MCF 10A (cell line): ENCODE measurements at regions not wholly inside any gene's neighbourhood (a gene's known extent, or its start where the extent isn't known, plus 50 kb on each side); places are given as distances from the start of the nearest gene placed in this dataset.

Source experiments
- BruUV-seq: library from RNA; stranded (reverse); fragments of 400-500 nt; replicated peaks from 2 replicates; lab custom pipeline; 2021; lab: Mats Ljungman, UMichigan
- CTCF ChIA-PET: fragments of 300-600 bp; sonication (Branson Sonifier 250); formaldehyde crosslinking; extraction: SDS; loops from one replicate; lab custom pipeline; 2021; ENCODE audit warnings: antibody characterized with exemption, inconsistent platforms; lab: Yijun Ruan, JAX
- POLR2A ChIA-PET: fragments of 300-600, 350-650 bp; sonication (Branson Sonifier 250); formaldehyde crosslinking; extraction: SDS; loops from one replicate; lab custom pipeline; 2020; ENCODE audit warnings: antibody characterized with exemption, inconsistent platforms; lab: Yijun Ruan, JAX
- DNase-seq: peaks from one replicate; pipeline ENCODE4 v3.0.0-alpha.2; 2018; ENCODE audit not compliant: unreplicated experiment
- H3K27ac Mint-ChIP-seq: one replicate; pipeline ENCODE4 v1.8.0; 2022; ENCODE audit warnings: mild to moderate bottlenecking, low read depth, mixed read lengths; ENCODE audit not compliant: unreplicated experiment
- H3K27me3 Mint-ChIP-seq: one replicate; pipeline ENCODE4 v1.8.0; 2022; ENCODE audit warnings: mixed read lengths; ENCODE audit not compliant: insufficient read depth, unreplicated experiment
- H3K36me3 Mint-ChIP-seq: one replicate; pipeline ENCODE4 v1.8.0; 2022; ENCODE audit warnings: mild to moderate bottlenecking, moderate library complexity, mixed read lengths; ENCODE audit not compliant: insufficient read depth, unreplicated experiment
- H3K4me1 Mint-ChIP-seq: one replicate; pipeline ENCODE4 v1.8.0; 2022; ENCODE audit warnings: mixed read lengths; ENCODE audit not compliant: insufficient read depth, unreplicated experiment
- H3K4me3 Mint-ChIP-seq: one replicate; pipeline ENCODE4 v1.8.0; 2022; ENCODE audit warnings: mild to moderate bottlenecking, moderate library complexity, mixed read lengths; ENCODE audit not compliant: unreplicated experiment
- H3K9me3 Mint-ChIP-seq: one replicate; pipeline ENCODE4 v1.8.0; 2022; ENCODE audit warnings: mixed read lengths; ENCODE audit not compliant: unreplicated experiment
- intact Hi-C: fragments of 100-400 bp; cut with micrococcal nuclease; formaldehyde crosslinking; loops from 2 replicates; pipeline ENCODE4 v1.14.1; 2022
- TF ChIP-seq, protein P1 (sequence below): fragments of 200-600 bp; IDR thresholded peaks from one replicate; pipeline ENCODE4 v1.8.0; 2022; ENCODE audit warnings: antibody characterized with exemption, mild to moderate bottlenecking; ENCODE audit not compliant: unreplicated experiment

DNA sequence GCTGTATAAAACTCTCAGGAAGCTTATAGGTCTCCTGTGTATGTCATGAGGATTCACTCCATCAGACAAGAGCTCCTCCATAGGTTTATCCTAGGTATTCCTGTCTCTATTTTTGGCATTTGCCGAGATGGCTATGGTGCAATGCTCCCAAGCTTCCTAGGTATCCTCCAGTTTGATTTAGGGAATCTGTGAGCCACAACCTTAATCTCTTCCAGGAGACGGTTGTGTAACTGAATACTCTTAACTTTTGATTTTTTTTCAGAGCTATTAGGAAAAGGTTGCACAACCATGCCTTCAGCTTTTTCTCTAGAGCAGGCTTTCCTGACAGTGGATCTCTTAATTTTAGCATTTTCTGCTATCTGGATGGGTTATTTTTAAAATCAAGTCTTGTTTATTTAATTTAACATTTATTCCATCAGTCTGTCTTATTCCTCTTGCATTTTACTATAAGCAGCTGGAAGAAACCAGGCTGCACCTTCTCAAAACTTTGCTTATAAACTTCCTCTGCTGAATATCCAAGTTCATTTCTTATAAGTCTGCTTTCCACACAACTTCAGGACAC lies 69.4 kb upstream of the BACE2 start:
- TF ChIP-seq, protein P1, sequence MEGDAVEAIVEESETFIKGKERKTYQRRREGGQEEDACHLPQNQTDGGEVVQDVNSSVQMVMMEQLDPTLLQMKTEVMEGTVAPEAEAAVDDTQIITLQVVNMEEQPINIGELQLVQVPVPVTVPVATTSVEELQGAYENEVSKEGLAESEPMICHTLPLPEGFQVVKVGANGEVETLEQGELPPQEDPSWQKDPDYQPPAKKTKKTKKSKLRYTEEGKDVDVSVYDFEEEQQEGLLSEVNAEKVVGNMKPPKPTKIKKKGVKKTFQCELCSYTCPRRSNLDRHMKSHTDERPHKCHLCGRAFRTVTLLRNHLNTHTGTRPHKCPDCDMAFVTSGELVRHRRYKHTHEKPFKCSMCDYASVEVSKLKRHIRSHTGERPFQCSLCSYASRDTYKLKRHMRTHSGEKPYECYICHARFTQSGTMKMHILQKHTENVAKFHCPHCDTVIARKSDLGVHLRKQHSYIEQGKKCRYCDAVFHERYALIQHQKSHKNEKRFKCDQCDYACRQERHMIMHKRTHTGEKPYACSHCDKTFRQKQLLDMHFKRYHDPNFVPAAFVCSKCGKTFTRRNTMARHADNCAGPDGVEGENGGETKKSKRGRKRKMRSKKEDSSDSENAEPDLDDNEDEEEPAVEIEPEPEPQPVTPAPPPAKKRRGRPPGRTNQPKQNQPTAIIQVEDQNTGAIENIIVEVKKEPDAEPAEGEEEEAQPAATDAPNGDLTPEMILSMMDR = no peak
- no TSS peak for BruUV-seq
- intact Hi-C loops = no loop called here
- H3K27me3 Mint-ChIP-seq = peaks cover 12% of the 10 kb centered on the region
- H3K36me3 Mint-ChIP-seq = no peaks in the 10 kb centered on the region
- H3K27ac Mint-ChIP-seq = no peak overlapping the region
- CTCF ChIA-PET = interaction anchor here (0.6 to 1.0 kb wide), 3 partner anchors 23 to 1232 kb away, joined by 3 to 7 read pairs (median 5); no protein-coding TSS in a partner anchor
- H3K4me3 Mint-ChIP-seq = no peak overlapping the region
- POLR2A ChIA-PET = no interaction called here
- no peaks in the 10 kb centered on the region for H3K4me1 Mint-ChIP-seq
- H3K9me3 Mint-ChIP-seq = peaks cover 11% of the 10 kb centered on the region
- DNase-seq = peak; percentile 18

GRCh38 chr21:41100826-41101550 lies 67.0 kb upstream of the BACE2 start:
- Mint-ChIP-seq H3K36me3 (no peaks in the 10 kb centered on the region), H3K27ac (no peak overlapping the region), H3K9me3 (peaks cover 19% of the 10 kb centered on the region), H3K4me1 (no peaks in the 10 kb centered on the region), H3K4me3 (no peak overlapping the region), H3K27me3 (peaks cover 25% of the 10 kb centered on the region)
- DNase-seq = no peak
- ChIA-PET POLR2A (no interaction called here), CTCF (interaction anchor here (0.6 to 0.8 kb wide), 2 partner anchors 182 to 257 kb away, joined by 3 read pairs; no protein-coding TSS in a partner anchor)
- intact Hi-C loops = no loop called here
- BruUV-seq = no TSS peak
- TF ChIP-seq, protein P1 = no peak

DNA sequence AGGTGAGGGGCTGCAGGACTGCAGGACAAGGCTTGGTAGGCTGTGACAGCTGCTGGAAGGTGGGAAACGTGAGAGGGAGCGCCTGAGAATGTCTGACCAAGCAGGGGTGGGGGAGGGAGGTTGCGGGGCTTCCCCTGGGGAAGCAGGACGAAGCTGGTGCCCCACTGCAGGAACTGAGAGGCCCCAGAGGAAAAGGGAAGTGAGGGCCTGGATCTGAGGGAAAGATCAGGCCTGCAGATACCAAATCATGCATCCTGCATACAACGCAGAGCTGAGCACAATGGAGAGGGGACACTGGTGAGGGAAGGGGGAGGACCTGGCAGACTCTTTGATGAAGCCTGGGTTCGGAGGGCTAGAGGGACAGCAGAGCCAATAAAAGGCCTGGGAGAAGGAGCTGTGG lies 65.7 kb upstream of the BACE2 start:
- TF ChIP-seq, protein P1 = no peak
- ChIA-PET POLR2A (no interaction called here), CTCF (interaction anchor here (0.6 to 1.3 kb wide), 3 partner anchors 31 to 1247 kb away, joined by 3 to 6 read pairs (median 4); no protein-coding TSS in a partner anchor)
- H3K4me1 Mint-ChIP-seq = no peaks in the 10 kb centered on the region
- BruUV-seq = no TSS peak
- H3K27ac Mint-ChIP-seq = no peak overlapping the region
- H3K4me3 Mint-ChIP-seq = no peak overlapping the region
- DNase-seq = no peak
- peaks cover 19% of the 10 kb centered on the region for H3K9me3 Mint-ChIP-seq
- H3K27me3 Mint-ChIP-seq = peaks cover 25% of the 10 kb centered on the region
- intact Hi-C loops = no loop called here
- H3K36me3 Mint-ChIP-seq = no peaks in the 10 kb centered on the region

GRCh38 chr21:41107602-41108001 lies 60.4 kb upstream of the BACE2 start:
- no peak for DNase-seq
- Mint-ChIP-seq H3K4me3 (no peak overlapping the region), H3K36me3 (no peaks in the 10 kb centered on the region), H3K27me3 (peaks cover 37% of the 10 kb centered on the region), H3K27ac (no peak overlapping the region), H3K9me3 (peaks cover 40% of the 10 kb centered on the region), H3K4me1 (peaks cover 5% of the 10 kb centered on the region)
- no TSS peak for BruUV-seq
- intact Hi-C loops = no loop called here
- ChIA-PET CTCF (interaction anchor here (1.6 kb wide), 1 partner anchor 27 kb away, joined by 7 read pairs; no protein-coding TSS in a partner anchor), POLR2A (no interaction called here)
- TF ChIP-seq, protein P1 = no peak
